ENCODE measurements at regions not wholly inside any gene's neighbourhood (a gene's known extent, or its start where the extent isn't known, plus 50 kb on each side); places are given as distances from the start of the nearest gene placed in this dataset.

DNA sequence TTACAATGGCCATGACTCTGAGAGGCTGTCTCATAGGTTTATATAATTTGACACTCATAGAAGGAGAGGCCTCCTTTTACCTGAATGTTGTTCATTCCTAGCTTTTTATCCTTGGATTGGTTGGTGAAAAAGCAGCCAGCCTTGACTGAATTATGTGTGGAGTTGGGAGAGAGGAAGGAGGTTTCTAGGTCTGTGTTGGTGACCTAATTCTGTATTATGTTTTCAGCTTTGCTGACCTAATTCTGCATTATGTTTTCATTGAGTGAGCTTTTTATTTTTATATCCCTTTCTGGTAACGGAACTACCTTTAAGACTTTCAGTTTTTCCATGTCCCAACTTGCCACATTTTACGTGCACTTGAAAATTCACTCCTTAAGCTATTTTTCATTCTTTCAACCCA, 59.1 kb upstream of the RNF144B start:
- Mint-ChIP-seq H3K4me1 (ENCODE audit: low read depth) (peaks cover 17% of the 10 kb centered on the region), H3K27me3 (ENCODE audit: low read depth) (no peaks in the 10 kb centered on the region), H3K36me3 (ENCODE audit: low read depth) (no peaks in the 10 kb centered on the region), H3K4me3 (ENCODE audit: unreplicated experiment) (no peak overlapping the region), H3K9me3 (ENCODE audit: low read depth) (no peaks in the 10 kb centered on the region), H3K27ac (ENCODE audit: unreplicated experiment) (no peak overlapping the region)
- no peak for DNase-seq (ENCODE audit: low spot score)
- TF ChIP-seq, protein P1, sequence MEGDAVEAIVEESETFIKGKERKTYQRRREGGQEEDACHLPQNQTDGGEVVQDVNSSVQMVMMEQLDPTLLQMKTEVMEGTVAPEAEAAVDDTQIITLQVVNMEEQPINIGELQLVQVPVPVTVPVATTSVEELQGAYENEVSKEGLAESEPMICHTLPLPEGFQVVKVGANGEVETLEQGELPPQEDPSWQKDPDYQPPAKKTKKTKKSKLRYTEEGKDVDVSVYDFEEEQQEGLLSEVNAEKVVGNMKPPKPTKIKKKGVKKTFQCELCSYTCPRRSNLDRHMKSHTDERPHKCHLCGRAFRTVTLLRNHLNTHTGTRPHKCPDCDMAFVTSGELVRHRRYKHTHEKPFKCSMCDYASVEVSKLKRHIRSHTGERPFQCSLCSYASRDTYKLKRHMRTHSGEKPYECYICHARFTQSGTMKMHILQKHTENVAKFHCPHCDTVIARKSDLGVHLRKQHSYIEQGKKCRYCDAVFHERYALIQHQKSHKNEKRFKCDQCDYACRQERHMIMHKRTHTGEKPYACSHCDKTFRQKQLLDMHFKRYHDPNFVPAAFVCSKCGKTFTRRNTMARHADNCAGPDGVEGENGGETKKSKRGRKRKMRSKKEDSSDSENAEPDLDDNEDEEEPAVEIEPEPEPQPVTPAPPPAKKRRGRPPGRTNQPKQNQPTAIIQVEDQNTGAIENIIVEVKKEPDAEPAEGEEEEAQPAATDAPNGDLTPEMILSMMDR (IDR thresholded peaks at IDR 0.05), result no peak

DNA sequence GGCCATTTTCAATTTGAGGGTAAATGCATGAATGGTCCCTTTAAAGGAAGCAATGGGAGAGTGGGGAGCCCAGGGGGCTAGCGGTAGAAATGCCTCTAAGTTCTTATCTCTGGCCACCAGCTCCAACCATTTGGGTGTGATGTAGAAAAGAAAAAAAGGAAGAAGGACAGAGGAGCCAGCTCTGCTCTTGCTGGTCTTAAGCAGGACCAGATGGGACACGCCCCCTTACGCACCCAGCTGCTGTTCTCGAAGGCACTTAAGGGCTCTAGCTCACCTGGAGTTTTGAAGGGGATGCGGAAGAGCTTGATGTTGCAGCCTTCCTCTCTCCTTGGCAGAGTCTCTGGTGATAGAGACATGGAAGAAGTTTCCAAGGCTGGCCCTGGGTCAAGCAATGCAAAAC, 59.5 kb upstream of the RNF144B start:
- peaks cover 17% of the 10 kb centered on the region for H3K4me1 Mint-ChIP-seq (ENCODE audit: low read depth)
- H3K4me3 Mint-ChIP-seq (ENCODE audit: unreplicated experiment), result no peak overlapping the region
- no peak overlapping the region for H3K27ac Mint-ChIP-seq (ENCODE audit: unreplicated experiment)
- no peak for DNase-seq (ENCODE audit: low spot score)
- no peaks in the 10 kb centered on the region for H3K9me3 Mint-ChIP-seq (ENCODE audit: low read depth)
- TF ChIP-seq, protein P1 (IDR thresholded peaks at IDR 0.05), result no peak
- H3K36me3 Mint-ChIP-seq (ENCODE audit: low read depth), result no peaks in the 10 kb centered on the region
- no peaks in the 10 kb centered on the region for H3K27me3 Mint-ChIP-seq (ENCODE audit: low read depth)

DNA sequence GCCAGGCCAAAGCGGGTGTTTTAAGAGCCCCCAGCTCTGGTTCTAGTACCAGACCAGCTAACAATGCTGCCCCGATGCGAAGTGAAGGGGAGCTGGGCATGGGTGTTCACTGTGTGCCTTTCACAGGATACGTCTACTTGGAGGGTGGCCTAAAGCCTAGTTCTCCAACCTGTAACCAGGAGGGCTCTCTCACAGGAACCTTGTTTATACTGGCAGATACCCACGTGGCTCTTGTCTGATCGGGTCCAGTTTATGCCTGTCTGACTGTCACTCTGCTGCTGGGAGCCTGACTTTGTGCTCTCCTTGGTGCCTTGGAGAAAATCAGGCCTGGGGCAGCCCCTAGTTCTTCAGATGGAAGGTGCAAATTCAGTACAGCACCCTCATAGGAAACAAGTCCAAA, 60.2 kb upstream of the RNF144B start:
- no peaks in the 10 kb centered on the region for H3K27me3 Mint-ChIP-seq (ENCODE audit: low read depth)
- no peak for DNase-seq (ENCODE audit: low spot score)
- no peaks in the 10 kb centered on the region for H3K9me3 Mint-ChIP-seq (ENCODE audit: low read depth)
- H3K4me3 Mint-ChIP-seq (ENCODE audit: unreplicated experiment), result no peak overlapping the region
- TF ChIP-seq, protein P1 (IDR thresholded peaks at IDR 0.05), result no peak
- no peaks in the 10 kb centered on the region for H3K36me3 Mint-ChIP-seq (ENCODE audit: low read depth)
- no peak overlapping the region for H3K27ac Mint-ChIP-seq (ENCODE audit: unreplicated experiment)
- peaks cover 17% of the 10 kb centered on the region for H3K4me1 Mint-ChIP-seq (ENCODE audit: low read depth)

DNA sequence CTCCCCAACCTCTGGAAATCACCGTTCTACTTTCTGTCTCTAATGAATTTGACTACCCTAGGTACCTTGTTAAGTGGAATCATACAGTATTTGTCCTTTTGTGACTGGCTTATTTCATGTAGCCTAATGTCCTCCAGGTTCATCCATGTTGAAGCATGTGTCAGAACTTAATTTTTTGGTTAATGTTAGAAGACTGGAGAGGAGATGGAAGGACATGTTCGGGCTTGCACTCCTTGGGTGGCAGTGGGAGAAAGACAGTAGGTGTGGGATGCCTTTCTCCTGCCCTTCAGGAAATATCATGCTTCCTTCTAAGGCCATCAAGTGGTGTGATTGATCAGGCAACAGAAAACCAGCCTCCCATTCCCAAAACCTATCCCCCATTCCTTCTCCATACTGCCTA, 61.1 kb upstream of the RNF144B start:
- no peak for DNase-seq (ENCODE audit: low spot score)
- TF ChIP-seq, protein P1 (IDR thresholded peaks at IDR 0.05), result no peak
- no peak overlapping the region for H3K27ac Mint-ChIP-seq (ENCODE audit: unreplicated experiment)
- no peak overlapping the region for H3K4me3 Mint-ChIP-seq (ENCODE audit: unreplicated experiment)
- H3K27me3 Mint-ChIP-seq (ENCODE audit: low read depth), result no peaks in the 10 kb centered on the region
- H3K9me3 Mint-ChIP-seq (ENCODE audit: low read depth), result no peaks in the 10 kb centered on the region
- no peaks in the 10 kb centered on the region for H3K36me3 Mint-ChIP-seq (ENCODE audit: low read depth)
- peaks cover 17% of the 10 kb centered on the region for H3K4me1 Mint-ChIP-seq (ENCODE audit: low read depth)

DNA sequence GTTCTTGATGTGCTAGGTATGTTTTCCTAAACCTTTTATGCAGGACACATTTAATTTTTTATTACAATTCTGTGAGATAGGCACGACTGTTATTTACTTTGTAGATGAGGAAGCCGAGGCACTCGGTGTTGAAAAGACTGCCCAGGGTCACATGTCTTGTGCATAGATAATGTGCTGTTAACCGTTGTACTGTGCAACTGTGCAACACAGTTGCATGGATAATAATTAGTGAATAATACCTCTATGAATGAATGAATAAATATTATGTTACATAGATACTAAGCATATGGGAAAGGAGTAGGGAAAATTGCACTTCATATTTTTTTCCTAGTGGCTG, 60.3 kb upstream of the DEK start:
- TF ChIP-seq, protein P1 (IDR thresholded peaks at IDR 0.05), result no peak
- Mint-ChIP-seq H3K27ac (ENCODE audit: unreplicated experiment) (no peak overlapping the region), H3K4me1 (ENCODE audit: low read depth) (peaks cover 17% of the 10 kb centered on the region), H3K9me3 (ENCODE audit: low read depth) (no peaks in the 10 kb centered on the region), H3K27me3 (ENCODE audit: low read depth) (no peaks in the 10 kb centered on the region), H3K4me3 (ENCODE audit: unreplicated experiment) (no peak overlapping the region), H3K36me3 (ENCODE audit: low read depth) (no peaks in the 10 kb centered on the region)
- DNase-seq (ENCODE audit: low spot score), result no peak

Measured in chondrocyte (in vitro differentiated cells).